H1 (cell line): ENCODE measurements at regions not wholly inside any gene's neighbourhood (a gene's known extent, or its start where the extent isn't known, plus 50 kb on each side); places are given as distances from the start of the nearest gene placed in this dataset.

Source experiments
- POLR2AphosphoS5 ChIP-seq: IDR thresholded peaks from 2 replicates; pipeline ENCODE4 v1.6.1; 2011; ENCODE audit warnings: low read depth, low read length
- SUZ12 ChIP-seq: fragments of 200-600 bp; sonication (generic); IDR thresholded peaks from 2 replicates; pipeline ENCODE4 v1.6.1; 2012; ENCODE audit warnings: mild to moderate bottlenecking, inconsistent platforms, low read length, moderate library complexity, mixed read lengths
- ZNF274 ChIP-seq: IDR thresholded peaks from 2 replicates; pipeline ENCODE4 v1.7.0; 2012; ENCODE audit warnings: low read length, borderline replicate concordance; ENCODE audit errors: extremely low read depth
- TF ChIP-seq, protein P1 (sequence below): IDR thresholded peaks from 2 replicates; pipeline ENCODE4 v1.6.1; 2011; ENCODE audit warnings: low read length, improper control_type of control experiment
- TF ChIP-seq, protein P2 (sequence below), 3 experiments: IDR thresholded peaks; 1 replicate in 2 of 3; 2 replicates in 1 of 3; pipeline versions ENCODE4 v1.5.1 to v1.6.1; 2011; ENCODE audit warnings: low read length in 3 of 3, mild to moderate bottlenecking in 3 of 3, inconsistent platforms in 2 of 3, low read depth in 1 of 3, moderate library complexity in 1 of 3; ENCODE audit not compliant: insufficient read depth in 1 of 3; ENCODE audit errors: control extremely low read depth in 1 of 3

DNA sequence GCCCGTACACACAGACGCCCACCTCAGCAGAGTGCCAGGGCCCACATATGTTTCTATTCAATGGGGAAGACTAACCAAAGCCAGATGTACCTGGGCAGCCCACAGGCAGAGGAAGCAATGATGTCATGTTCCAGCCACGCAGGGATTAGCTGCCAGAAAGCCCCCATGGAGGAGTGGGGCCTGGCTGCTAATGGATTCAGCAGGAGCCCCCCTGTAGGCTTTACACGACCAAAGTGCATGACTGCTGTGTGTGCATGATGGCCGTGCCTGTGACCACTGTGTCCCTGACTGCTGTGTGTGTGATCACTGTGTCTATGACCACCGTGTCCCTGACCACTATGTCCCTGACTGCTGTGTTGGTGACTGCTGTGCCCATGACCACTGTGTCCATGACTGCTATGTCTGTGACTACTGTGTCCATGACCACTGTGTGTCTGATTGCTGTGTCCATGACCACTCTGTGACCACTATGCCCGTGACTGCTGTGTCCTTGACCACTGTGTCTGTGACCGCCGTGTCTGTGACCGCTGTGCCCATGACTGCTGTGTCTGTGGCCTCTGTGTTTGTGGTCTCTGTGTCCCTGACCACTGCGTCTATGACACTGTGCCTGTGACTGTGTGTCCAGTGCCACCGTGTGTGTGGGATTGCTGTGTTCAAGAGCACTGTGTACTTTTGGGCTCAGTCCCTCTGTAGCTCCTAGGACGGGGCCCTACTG lies 409.3 kb downstream of the RPS24 start:
- TF ChIP-seq ZNF274 = no peak
- TF ChIP-seq SUZ12 = no peak
- TF ChIP-seq, protein P1, sequence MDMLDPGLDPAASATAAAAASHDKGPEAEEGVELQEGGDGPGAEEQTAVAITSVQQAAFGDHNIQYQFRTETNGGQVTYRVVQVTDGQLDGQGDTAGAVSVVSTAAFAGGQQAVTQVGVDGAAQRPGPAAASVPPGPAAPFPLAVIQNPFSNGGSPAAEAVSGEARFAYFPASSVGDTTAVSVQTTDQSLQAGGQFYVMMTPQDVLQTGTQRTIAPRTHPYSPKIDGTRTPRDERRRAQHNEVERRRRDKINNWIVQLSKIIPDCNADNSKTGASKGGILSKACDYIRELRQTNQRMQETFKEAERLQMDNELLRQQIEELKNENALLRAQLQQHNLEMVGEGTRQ = no peak
- no peak for TF ChIP-seq POLR2AphosphoS5
- TF ChIP-seq, protein P2, sequence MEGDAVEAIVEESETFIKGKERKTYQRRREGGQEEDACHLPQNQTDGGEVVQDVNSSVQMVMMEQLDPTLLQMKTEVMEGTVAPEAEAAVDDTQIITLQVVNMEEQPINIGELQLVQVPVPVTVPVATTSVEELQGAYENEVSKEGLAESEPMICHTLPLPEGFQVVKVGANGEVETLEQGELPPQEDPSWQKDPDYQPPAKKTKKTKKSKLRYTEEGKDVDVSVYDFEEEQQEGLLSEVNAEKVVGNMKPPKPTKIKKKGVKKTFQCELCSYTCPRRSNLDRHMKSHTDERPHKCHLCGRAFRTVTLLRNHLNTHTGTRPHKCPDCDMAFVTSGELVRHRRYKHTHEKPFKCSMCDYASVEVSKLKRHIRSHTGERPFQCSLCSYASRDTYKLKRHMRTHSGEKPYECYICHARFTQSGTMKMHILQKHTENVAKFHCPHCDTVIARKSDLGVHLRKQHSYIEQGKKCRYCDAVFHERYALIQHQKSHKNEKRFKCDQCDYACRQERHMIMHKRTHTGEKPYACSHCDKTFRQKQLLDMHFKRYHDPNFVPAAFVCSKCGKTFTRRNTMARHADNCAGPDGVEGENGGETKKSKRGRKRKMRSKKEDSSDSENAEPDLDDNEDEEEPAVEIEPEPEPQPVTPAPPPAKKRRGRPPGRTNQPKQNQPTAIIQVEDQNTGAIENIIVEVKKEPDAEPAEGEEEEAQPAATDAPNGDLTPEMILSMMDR (IDR thresholded peaks at IDR 0.05; ENCODE audit: control extremely low read depth in 1 of 3, insufficient read depth in 1 of 3, low read depth in 1 of 3, low read length in 3 of 3) = no peak
